PFSK-1 (cell line): ENCODE measurements at regions not wholly inside any gene's neighbourhood (a gene's known extent, or its start where the extent isn't known, plus 50 kb on each side); places are given as distances from the start of the nearest gene placed in this dataset.

Experiments used
- POLR2AphosphoS5 ChIP-seq: IDR thresholded peaks from 2 replicates; pipeline ENCODE4 v1.6.1; 2012; ENCODE audit warnings: low read depth, mild to moderate bottlenecking, control low read depth, low read length, moderate library complexity
- REST ChIP-seq, 2 experiments: IDR thresholded peaks; 2 replicates each; pipeline versions ENCODE4 v1.6.1 to v1.8.0; 2011 to 2012; ENCODE audit warnings: low read depth in 2 of 2, low read length in 2 of 2, control low read depth in 1 of 2, inconsistent platforms in 1 of 2, mild to moderate bottlenecking in 1 of 2, moderate library complexity in 1 of 2; ENCODE audit not compliant: insufficient read depth in 1 of 2
- SIN3A ChIP-seq: IDR thresholded peaks from 2 replicates; pipeline ENCODE4 v1.6.1; 2012; ENCODE audit warnings: mild to moderate bottlenecking, low read length, moderate library complexity, borderline replicate concordance; ENCODE audit not compliant: insufficient read depth
- TAF1 ChIP-seq: IDR thresholded peaks from 2 replicates; pipeline ENCODE4 v1.6.1; 2012; ENCODE audit warnings: low read length, control low read depth, borderline replicate concordance; ENCODE audit not compliant: insufficient read depth

- TF ChIP-seq TAF1 (no peak), SIN3A (no peak), POLR2AphosphoS5 (no peak), REST (IDR thresholded peaks at IDR 0.05; ENCODE audit: insufficient read depth in 1 of 2, low read depth in 2 of 2, low read length in 2 of 2) (no peak)
Observed at GRCh38 chr16:26801628-26802027, 265.1 kb upstream of the C16orf82 start.
